A204.1 (cell line): ENCODE measurements at regions not wholly inside any gene's neighbourhood (a gene's known extent, or its start where the extent isn't known, plus 50 kb on each side); places are given as distances from the start of the nearest gene placed in this dataset.

Source experiments
- FAIRE-seq: peaks from 2 replicates; lab custom pipeline; 2012; peaks lifted over from hg19 to GRCh38; lab: Jason Lieb, UNC

DNA sequence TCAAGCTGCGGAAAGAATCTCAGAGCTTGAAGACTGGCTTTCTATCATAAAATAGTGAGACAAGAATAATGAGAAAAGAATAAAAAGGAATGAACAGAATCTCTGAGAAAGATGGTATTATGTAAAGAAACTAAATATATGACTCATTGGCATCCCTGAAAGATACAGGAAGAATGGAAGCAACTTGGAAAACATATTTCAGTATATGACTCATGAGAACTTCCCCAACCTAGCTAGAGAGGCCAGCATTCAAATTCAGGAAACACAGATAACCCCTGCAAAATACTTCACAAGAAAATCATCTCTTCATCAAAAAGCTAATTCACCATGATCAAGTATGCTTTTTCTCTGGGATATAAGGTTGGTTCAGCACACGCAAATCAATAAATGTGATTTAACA lies 2318.0 kb downstream of the PCDH9 start:
- FAIRE-seq: no peak

DNA sequence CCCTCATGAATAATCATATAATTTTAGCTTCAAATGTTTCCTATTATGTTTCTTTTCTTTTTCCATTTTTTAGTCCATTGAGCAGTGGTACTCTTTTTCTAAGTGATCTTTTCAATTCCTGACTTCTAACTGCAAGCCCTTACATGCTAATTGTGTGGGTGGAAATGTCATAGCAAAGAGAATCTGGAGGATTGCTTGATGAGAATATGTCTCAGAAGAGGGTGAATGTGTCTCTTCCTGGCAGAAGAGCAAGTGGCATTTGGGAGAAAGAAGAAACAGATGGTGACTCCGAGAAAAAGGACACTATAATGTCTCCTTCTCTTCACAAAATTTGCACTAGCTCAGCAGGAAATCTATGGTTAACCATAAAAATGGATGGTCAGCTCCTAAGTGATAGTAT lies 2320.0 kb downstream of the PCDH9 start:
- FAIRE-seq: no peak

DNA sequence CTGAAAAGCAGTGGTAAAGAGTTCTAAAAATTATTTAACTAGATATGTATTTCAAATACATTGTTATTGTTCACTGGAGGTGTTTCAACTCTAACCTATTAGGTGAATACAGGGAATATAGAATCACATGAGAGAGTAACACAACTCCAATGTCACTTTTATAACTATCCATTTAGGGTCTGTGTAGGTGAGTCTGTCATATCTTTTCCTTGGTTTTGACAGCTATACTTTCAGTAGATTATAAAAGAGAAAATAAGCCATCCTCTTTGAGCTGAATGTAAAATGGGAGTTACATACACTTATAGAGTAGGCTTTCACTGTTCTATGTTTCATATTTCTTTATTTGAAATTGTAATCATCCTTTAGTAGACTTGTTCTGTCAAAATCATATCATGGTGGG lies 2321.0 kb downstream of the PCDH9 start:
- no peak for FAIRE-seq

GRCh38 chr13:64900039-64900438 lies 2330.1 kb downstream of the PCDH9 start:
- no peak for FAIRE-seq

DNA sequence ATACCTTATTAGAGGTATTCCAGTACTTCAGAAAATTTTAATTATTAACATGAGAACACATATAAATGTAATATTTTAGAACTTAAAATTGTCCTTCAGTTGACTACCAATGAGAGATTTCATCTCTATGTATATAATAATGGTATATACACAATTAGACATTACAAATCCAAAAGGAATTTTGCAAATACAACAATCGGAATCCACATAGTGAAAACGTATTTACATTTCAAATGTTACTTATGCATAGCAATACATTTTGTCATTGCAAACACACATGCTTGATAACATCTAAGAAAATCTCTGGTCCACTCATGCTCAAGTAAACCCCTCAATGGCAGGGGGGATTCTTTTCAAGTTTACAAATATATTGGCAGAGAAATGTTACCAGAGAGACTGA lies 2345.2 kb downstream of the PCDH9 start:
- no peak for FAIRE-seq

GRCh38 chr13:64877176-64877575 lies 2353.0 kb downstream of the PCDH9 start:
- FAIRE-seq: no peak

DNA sequence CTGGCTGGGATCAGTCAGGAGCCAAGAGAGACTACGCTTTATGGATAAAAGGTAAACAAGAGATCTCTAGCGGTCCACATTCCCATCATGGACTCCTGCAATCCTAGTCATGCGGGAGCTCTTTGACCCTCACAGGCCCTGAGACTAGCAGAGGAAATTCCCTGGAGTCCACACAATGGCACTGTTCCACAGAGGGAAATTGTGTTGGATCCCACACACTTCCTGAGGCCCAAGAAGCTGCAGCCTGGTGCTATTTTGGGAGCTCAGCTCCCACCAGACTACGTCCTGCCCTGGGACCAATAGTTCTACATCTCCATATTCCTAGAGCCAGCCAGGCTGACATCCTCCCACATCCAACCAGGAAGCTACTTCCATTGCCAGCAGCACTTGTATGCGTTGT lies 2358.4 kb downstream of the PCDH9 start:
- no peak for FAIRE-seq

GRCh38 chr13:64869539-64869938 lies 2360.6 kb downstream of the PCDH9 start:
- FAIRE-seq: no peak

DNA sequence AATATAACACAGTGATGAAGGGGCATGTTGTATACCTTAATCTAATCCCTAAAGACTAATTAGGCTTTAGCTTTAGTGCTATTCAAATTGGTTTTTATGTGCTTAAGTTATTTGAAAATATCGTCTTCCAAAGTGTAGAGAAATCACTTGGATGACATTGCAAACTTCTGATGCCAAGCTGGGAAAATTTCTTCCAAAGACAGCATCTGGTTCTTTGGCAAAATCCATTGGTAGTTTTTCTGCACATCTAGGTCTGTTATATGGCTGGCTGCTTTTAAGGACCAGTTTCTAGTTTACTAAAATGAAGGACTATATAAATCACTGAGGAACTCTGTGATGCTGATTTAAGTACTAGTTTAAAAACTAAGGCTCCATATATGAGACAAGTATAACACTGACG lies 2362.3 kb downstream of the PCDH9 start:
- FAIRE-seq: no peak

DNA sequence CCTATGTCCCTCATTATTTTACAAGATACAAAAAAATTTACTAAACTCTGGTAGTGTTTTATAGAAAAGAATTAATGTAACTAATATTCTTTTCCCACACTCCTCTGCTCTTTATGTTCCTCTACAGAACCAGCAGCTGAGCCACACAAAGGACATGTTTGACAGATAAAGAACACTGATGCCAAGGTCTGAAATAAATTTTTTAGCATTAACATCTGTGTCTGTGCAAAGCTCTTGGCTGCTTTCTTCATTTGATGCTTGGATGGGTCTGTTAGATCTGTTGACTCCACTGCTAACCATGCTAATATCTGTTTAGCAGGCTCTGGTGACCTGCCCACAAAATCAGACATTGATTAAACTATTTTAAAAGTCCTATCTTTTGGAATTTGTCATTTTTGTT lies 2363.8 kb downstream of the PCDH9 start:
- no peak for FAIRE-seq

DNA sequence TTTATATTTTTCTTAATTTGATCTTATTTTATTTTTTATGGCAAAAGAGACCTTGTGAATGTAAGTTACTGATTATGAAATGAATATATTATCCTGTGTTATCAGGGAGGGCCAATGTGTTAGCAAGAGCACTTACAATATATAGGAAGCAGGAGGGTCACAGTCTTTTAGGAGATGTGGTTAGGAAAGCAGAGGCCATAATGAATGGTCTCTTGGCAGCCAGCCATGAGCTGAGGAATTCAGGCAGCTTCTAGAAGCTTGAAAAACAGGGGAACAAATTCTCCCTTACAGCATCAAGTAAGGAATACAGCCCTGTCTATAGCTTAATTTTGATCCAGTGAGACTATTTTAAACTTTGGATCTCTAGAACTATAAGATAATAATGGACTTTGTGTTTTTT lies 2374.6 kb downstream of the PCDH9 start:
- FAIRE-seq: no peak

- FAIRE-seq: no peak
Measured at GRCh38 chr13:64850017-64850416, 2380.1 kb downstream of the PCDH9 start.

- FAIRE-seq: no peak
Measured at GRCh38 chr13:64849196-64849595, 2380.9 kb downstream of the PCDH9 start.

GRCh38 chr13:64847767-64848166 lies 2382.4 kb downstream of the PCDH9 start:
- no peak for FAIRE-seq

DNA sequence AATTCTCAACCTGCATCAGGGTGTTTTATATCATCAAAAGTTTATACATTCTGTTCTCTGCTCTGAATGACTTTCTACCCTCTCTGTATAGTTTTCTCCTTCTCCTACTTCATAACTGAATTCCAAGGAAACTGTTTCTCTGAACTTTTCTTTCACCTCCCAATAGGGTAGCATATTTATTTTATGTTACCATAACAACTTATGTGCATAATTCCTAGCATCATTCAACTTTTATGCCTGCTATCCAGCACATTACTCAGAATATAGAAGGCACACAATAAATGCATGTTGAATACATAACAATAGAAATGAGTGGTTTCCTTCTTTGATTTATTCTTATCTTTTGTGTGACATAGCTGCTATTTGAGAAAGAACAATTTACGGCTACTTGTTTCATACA lies 2385.0 kb downstream of the PCDH9 start:
- FAIRE-seq: no peak

DNA sequence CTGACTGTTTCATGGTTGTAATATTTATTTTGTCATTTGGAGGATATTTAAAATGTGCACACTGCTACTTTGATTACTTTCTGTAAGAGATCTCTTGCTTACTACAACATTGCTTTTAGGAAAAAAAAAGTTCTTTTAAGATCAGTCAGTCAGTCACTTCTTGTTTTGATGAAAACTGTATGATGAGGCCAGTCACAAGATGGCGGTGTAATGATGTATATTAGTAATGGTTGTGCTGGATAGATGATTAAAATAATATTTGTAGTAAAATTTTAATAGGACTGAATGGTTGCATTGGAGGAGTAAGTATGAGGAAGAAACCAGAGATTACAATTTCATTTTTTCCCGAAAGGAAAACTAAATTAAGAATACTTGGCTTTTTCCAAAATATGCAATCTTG lies 2411.1 kb downstream of the PCDH9 start:
- FAIRE-seq: no peak

DNA sequence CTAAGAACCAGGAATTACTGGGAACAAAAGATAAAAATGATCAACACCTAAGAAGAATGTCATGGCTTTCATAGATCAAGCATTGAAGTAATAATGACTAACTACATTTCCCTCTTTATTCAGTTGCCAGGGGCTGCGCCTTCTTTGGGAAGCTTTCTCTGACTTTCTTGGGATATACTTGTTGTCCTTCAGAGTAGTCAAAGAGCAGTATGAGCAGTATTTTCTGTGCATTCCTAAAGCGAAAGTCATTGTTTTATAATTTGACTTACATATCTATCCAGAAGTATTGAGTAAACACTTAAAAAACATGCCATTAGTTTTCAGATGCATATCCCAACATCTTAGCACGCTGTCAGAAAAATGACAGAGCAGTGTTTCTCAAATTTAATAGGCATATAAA lies 2412.4 kb downstream of the PCDH9 start:
- FAIRE-seq: no peak

DNA sequence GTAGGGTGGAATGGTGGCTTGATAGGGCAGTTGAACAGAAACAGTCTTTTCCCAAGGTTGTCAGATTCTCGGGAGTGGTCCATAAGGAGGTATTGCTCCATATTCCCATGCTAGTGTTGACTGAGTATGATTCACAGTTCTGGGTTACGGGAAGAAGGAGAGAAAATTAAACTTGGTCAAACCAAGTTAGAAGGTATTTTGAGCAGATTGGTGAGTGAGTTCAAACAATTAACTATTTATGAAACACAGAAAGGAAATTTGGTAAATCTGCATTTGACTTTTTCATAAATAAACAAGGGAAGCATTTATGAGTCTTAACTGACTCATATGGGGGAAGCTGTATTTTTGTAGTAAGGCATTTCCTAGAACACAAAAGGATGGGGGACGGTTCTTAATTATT lies 2419.4 kb downstream of the PCDH9 start:
- FAIRE-seq: no peak

DNA sequence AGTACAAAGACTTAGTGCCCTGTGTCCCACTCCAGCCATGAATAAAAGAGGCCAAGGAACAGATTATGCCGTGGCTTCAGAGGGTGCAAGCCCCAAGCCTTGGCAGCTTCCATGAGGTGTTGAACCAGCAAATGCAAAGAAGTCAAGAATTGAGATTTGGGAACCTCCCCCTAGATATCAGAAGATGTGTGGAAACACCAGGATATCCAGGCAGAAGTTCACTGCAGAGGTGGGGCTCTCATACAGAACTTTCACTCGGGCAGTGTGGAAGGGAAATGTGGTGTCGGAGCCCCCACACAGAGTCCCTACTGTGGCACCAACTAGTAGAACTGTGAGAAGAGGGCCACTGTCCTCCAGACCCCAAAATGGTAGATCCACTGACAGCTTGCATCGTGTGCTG lies 2421.4 kb downstream of the PCDH9 start:
- no peak for FAIRE-seq

DNA sequence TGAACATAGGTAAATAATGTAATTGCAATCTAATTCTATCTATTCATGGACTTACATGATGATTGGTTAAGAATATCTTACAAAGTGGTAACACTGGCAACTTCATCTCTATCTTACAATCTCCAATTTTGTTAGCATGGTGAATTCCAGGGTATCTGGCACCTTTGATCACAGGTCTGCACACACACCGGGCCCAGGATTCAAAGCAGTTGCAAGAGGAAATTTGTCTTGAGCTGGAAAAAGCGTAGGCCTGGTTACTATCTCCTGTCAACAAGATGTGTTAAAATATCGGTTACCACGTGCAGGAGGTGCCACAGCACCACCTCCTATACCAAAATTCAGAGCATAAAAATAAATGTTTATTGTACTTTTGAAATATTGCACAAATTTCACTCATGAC lies 2428.4 kb downstream of the PCDH9 start:
- FAIRE-seq: no peak

GRCh38 chr13:64798422-64798821 lies 2431.7 kb downstream of the PCDH9 start:
- no peak for FAIRE-seq

DNA sequence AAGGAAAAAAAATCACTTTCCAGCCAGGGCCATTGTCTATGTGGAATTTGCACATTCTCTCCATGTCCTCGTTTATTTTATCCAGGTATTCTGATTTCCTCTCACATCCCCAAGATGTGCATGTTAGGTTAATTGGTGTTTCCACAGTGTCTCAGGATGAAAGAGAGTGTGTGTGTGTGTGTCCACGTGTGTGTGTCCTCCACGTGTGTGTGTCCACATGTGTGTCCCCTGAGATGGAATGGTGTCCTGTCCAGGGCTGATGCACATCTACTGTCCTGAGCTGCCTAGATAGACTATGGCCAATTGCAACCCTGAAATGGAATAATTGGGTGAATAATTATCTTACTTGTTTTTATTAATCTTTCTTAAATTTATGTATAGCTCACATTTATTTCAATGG lies 2436.5 kb downstream of the PCDH9 start:
- FAIRE-seq: no peak

DNA sequence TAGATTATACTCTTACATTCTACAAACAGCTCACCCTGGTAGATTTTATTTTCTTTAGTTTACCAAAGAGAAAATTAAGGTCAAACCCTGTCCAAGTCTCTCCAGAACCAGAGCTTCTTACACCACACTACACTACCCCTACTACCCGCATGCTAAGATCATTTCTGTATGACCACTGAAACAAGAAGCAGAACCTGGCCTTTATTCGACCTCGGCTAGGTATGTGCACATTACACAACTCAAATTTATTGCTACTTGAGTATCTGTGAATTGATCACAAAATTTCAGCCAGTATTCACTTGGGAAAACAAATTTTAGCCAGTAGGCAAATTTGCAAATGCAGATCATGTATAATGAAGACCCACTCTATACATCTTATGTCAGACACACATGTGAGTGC lies 2437.0 kb downstream of the PCDH9 start:
- no peak for FAIRE-seq

- no peak for FAIRE-seq
Measured at GRCh38 chr13:64791373-64791772, 2438.8 kb downstream of the PCDH9 start.

DNA sequence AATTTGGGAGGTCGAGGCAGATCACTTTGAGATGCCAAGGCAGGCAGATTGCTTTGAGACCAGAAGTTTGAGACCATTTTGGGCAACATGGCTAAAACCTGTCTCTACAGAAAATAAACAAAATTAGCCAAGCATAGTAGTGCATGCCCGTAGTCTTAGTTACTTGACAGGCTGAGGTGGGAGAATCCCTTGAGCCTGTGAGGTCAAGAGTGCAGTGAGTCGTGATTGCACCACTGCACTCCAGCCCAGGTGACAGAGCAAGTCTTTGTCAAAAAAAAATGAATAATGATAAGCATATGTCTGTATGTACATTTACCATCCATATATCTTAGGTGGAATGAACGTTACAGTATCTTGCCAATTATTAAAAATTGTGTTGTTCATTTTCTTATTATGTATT lies 2447.7 kb downstream of the PCDH9 start:
- FAIRE-seq: no peak

GRCh38 chr13:64778002-64778401 lies 2452.1 kb downstream of the PCDH9 start:
- FAIRE-seq: no peak
